ENCODE measurements at regions not wholly inside any gene's neighbourhood (a gene's known extent, or its start where the extent isn't known, plus 50 kb on each side); places are given as distances from the start of the nearest gene placed in this dataset.
"Not testable (repeated sequence)": the region's sequence is repeated elsewhere in the genome, so short reads cannot be mapped to it uniquely, and the experiment has no call there.

DNA sequence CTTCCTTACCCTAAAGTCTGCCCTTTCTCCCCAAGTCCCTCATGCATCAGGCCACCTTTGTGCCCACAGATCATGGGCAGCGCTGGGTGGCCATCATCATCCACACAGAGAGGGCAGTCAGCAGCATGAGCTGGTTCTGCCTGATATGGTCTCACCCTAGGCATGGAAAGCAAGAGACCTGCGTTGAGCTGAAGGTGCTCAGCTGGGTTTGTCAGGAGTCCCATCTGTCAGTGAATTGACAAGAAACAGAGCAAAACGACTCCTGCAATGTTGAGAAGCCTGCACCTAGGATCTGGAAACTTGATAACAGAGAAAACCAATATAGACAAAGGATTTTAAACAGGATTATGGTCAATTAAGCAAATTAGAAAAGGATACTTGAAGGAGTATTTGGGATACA is 242.7 kb upstream of the PRSS1 start:
- TF ChIP-seq, protein P1, sequence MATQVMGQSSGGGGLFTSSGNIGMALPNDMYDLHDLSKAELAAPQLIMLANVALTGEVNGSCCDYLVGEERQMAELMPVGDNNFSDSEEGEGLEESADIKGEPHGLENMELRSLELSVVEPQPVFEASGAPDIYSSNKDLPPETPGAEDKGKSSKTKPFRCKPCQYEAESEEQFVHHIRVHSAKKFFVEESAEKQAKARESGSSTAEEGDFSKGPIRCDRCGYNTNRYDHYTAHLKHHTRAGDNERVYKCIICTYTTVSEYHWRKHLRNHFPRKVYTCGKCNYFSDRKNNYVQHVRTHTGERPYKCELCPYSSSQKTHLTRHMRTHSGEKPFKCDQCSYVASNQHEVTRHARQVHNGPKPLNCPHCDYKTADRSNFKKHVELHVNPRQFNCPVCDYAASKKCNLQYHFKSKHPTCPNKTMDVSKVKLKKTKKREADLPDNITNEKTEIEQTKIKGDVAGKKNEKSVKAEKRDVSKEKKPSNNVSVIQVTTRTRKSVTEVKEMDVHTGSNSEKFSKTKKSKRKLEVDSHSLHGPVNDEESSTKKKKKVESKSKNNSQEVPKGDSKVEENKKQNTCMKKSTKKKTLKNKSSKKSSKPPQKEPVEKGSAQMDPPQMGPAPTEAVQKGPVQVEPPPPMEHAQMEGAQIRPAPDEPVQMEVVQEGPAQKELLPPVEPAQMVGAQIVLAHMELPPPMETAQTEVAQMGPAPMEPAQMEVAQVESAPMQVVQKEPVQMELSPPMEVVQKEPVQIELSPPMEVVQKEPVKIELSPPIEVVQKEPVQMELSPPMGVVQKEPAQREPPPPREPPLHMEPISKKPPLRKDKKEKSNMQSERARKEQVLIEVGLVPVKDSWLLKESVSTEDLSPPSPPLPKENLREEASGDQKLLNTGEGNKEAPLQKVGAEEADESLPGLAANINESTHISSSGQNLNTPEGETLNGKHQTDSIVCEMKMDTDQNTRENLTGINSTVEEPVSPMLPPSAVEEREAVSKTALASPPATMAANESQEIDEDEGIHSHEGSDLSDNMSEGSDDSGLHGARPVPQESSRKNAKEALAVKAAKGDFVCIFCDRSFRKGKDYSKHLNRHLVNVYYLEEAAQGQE (IDR thresholded peaks at IDR 0.05; ENCODE audit: insufficient replicate concordance, low read depth): no peak
- TF ChIP-seq POLR2AphosphoS5 (IDR thresholded peaks at IDR 0.05; ENCODE audit: low read depth) (no peak), GABPA (IDR thresholded peaks at IDR 0.05; ENCODE audit: low read depth) (no peak), SPI1 (IDR thresholded peaks at IDR 0.05; ENCODE audit: borderline replicate concordance, low read depth) (no peak)
- TF ChIP-seq, protein P2, sequence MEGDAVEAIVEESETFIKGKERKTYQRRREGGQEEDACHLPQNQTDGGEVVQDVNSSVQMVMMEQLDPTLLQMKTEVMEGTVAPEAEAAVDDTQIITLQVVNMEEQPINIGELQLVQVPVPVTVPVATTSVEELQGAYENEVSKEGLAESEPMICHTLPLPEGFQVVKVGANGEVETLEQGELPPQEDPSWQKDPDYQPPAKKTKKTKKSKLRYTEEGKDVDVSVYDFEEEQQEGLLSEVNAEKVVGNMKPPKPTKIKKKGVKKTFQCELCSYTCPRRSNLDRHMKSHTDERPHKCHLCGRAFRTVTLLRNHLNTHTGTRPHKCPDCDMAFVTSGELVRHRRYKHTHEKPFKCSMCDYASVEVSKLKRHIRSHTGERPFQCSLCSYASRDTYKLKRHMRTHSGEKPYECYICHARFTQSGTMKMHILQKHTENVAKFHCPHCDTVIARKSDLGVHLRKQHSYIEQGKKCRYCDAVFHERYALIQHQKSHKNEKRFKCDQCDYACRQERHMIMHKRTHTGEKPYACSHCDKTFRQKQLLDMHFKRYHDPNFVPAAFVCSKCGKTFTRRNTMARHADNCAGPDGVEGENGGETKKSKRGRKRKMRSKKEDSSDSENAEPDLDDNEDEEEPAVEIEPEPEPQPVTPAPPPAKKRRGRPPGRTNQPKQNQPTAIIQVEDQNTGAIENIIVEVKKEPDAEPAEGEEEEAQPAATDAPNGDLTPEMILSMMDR (IDR thresholded peaks at IDR 0.05; ENCODE audit: insufficient read depth, low read length): no peak
- no peak for DNase-seq (ENCODE audit: low read depth in 1 of 2, low spot score in 1 of 2)

DNA sequence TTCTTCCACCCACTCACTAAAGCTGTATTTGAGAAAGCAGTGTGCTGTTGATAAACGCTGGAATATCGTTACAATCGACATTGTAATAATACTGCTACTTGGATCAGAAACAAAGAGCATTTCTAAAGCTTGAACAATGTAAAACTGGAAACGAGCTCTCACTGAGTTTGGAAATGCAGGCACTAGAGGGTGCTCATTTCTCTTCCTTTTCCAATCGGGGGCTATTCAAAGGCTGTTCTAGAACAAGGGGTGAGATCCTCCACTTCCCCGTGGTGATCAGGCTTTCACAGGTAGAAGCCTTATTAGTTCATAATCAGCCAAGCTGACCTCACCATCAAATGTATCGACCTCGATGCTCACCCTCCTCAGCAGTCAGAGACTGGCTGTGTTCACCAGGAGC is 245.3 kb upstream of the PRSS1 start:
- H3K27ac ChIP-seq (replicated peaks); DNase-seq (ENCODE audit: low read depth in 1 of 2, low spot score in 1 of 2); H3K4me3 ChIP-seq (replicated peaks; ENCODE audit: insufficient read depth, low read length); H3K27me3 ChIP-seq (ENCODE audit: insufficient read depth, poor library complexity, severe bottlenecking): not testable (repeated sequence)

More for the DNA sequence above, 242.7 kb upstream of the PRSS1 start:
- Histone ChIP-seq H3K4me3 (replicated peaks; ENCODE audit: insufficient read depth, low read length) (no peak overlapping the region), H3K27ac (replicated peaks) (no peak overlapping the region), H3K27me3 (ENCODE audit: insufficient read depth, poor library complexity, severe bottlenecking) (no peaks in the 10 kb centered on the region)

DNA sequence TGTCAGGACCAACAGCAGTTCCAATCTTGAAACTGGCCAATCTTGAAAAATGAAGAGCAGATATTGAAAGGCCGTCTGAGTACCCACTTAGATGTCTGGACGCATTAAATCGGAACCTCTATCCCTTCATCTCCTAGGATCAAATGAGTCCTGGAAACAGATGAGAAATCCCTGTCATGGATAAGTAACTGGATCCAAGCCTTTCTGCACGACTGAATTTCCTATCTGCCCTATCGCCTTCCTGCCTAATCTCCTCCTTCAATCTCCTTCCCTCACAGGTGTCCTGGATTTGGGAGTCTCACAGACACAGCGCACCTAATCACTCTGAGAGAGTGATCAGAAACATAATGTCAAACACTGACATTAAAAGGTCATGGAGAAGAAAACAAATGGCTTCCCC is 245.2 kb upstream of the PRSS58 start:
- no peak overlapping the region for H3K27ac ChIP-seq (replicated peaks)
- TF ChIP-seq GABPA (IDR thresholded peaks at IDR 0.05; ENCODE audit: low read depth) (no peak), SPI1 (IDR thresholded peaks at IDR 0.05; ENCODE audit: borderline replicate concordance, low read depth) (no peak), POLR2AphosphoS5 (IDR thresholded peaks at IDR 0.05; ENCODE audit: low read depth) (no peak)
- TF ChIP-seq, protein P1 (IDR thresholded peaks at IDR 0.05; ENCODE audit: insufficient replicate concordance, low read depth): no peak
- TF ChIP-seq, protein P2 (IDR thresholded peaks at IDR 0.05; ENCODE audit: insufficient read depth, low read length): no peak
- H3K4me3 ChIP-seq (replicated peaks; ENCODE audit: insufficient read depth, low read length): no peak overlapping the region
- DNase-seq (ENCODE audit: low read depth in 1 of 2, low spot score in 1 of 2): no peak
- H3K27me3 ChIP-seq (ENCODE audit: insufficient read depth, poor library complexity, severe bottlenecking): no peaks in the 10 kb centered on the region

DNA sequence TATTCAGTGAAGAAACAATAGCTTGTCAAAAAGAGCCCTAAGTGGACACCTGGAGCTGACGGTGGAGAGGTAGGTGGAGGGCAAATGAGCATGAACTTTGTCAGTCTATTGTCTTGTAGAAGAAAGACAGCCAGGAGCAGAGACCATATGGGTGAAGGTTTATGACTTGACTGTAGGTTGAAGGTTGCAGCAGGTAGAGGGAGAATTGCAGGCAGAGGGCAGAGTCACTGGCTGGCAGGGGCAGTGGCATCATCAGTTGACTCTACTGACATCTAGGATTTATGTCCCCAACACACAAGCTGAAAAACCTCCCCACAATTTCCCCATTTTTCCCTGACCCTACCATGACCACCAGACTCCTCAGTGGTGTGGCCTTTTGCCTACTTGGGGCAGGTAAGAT is 243.6 kb upstream of the PRSS58 start:
- Histone ChIP-seq H3K4me3 (replicated peaks; ENCODE audit: insufficient read depth, low read length) (no peak overlapping the region), H3K27me3 (ENCODE audit: insufficient read depth, poor library complexity, severe bottlenecking) (no peaks in the 10 kb centered on the region), H3K27ac (replicated peaks) (no peak overlapping the region)
- DNase-seq (ENCODE audit: low read depth in 1 of 2, low spot score in 1 of 2): no peak
- TF ChIP-seq GABPA (IDR thresholded peaks at IDR 0.05; ENCODE audit: low read depth) (no peak), POLR2AphosphoS5 (IDR thresholded peaks at IDR 0.05; ENCODE audit: low read depth) (no peak), SPI1 (IDR thresholded peaks at IDR 0.05; ENCODE audit: borderline replicate concordance, low read depth) (no peak)
- TF ChIP-seq, protein P1 (IDR thresholded peaks at IDR 0.05; ENCODE audit: insufficient replicate concordance, low read depth): no peak
- TF ChIP-seq, protein P2 (IDR thresholded peaks at IDR 0.05; ENCODE audit: insufficient read depth, low read length): no peak
